T-helper 1 cell treated with Interleukin-12 subunit alpha and Interleukin-12 subunit beta and Interleukin-4 antibody, amounts not matched to agents 30 ng/mL and 1 ng/mL, for 36 hours (primary cell): ENCODE measurements at regions not wholly inside any gene's neighbourhood (a gene's known extent, or its start where the extent isn't known, plus 50 kb on each side); places are given as distances from the start of the nearest gene placed in this dataset.
"Not testable (repeated sequence)": the region's sequence is repeated elsewhere in the genome, so short reads cannot be mapped to it uniquely, and the experiment has no call there.

Experiments used
- intact Hi-C: fragments of 100-400 bp; cut with micrococcal nuclease; formaldehyde crosslinking; loops from one replicate; pipeline ENCODE4 v1.15.1; 2024

GRCh38 chr3:65174713-65175112, 486.9 kb upstream of the ADAMTS9 start:
- intact Hi-C loops = no loop called here

- intact Hi-C loops = no loop called here
These were observed 486.0 kb upstream of the ADAMTS9 start for GRCh38 chr3:65173841-65174240.

GRCh38 chr3:65172209-65172608, 484.4 kb upstream of the ADAMTS9 start:
- intact Hi-C loops = no loop called here

GRCh38 chr3:65170390-65171042, 482.7 kb upstream of the ADAMTS9 start:
- intact Hi-C loops = no loop called here

GRCh38 chr3:65169961-65170360, 482.2 kb upstream of the ADAMTS9 start:
- intact Hi-C loops = no loop called here

- intact Hi-C loops = no loop called here
These were observed 480.7 kb upstream of the ADAMTS9 start for GRCh38 chr3:65168547-65168946.

- intact Hi-C loops = no loop called here
These were observed 478.7 kb upstream of the ADAMTS9 start for GRCh38 chr3:65166531-65166930.

- intact Hi-C loops = no loop called here
These were observed 470.2 kb upstream of the ADAMTS9 start for GRCh38 chr3:65158023-65158422.

GRCh38 chr3:65153850-65154512, 466.2 kb upstream of the ADAMTS9 start:
- intact Hi-C loops = no loop called here

- intact Hi-C loops = no loop called here
These were observed 463.9 kb upstream of the ADAMTS9 start for GRCh38 chr3:65151666-65152065.

GRCh38 chr3:65149877-65150276, 462.1 kb upstream of the ADAMTS9 start:
- intact Hi-C loops = no loop called here

- intact Hi-C loops = no loop called here
These were observed 460.9 kb upstream of the ADAMTS9 start for GRCh38 chr3:65148687-65149086.

- intact Hi-C loops = no loop called here
These were observed 458.4 kb upstream of the ADAMTS9 start for GRCh38 chr3:65146179-65146578.

GRCh38 chr3:65145680-65146079, 457.9 kb upstream of the ADAMTS9 start:
- intact Hi-C loops = no loop called here

GRCh38 chr3:65144791-65145351, 457.1 kb upstream of the ADAMTS9 start:
- intact Hi-C loops = no loop called here

- intact Hi-C loops = no loop called here
These were observed 454.7 kb upstream of the ADAMTS9 start for GRCh38 chr3:65142456-65142855.

- intact Hi-C loops = no loop called here
These were observed 450.8 kb upstream of the ADAMTS9 start for GRCh38 chr3:65138556-65138955.

GRCh38 chr3:65133752-65134151, 446.0 kb upstream of the ADAMTS9 start:
- intact Hi-C loops = not testable (repeated sequence)

- intact Hi-C loops = no loop called here
These were observed 443.0 kb upstream of the ADAMTS9 start for GRCh38 chr3:65130782-65131181.

GRCh38 chr3:65128346-65128745, 440.5 kb upstream of the ADAMTS9 start:
- intact Hi-C loops = no loop called here

GRCh38 chr3:65126527-65127410, 439.0 kb upstream of the ADAMTS9 start:
- intact Hi-C loops = no loop called here

- intact Hi-C loops = not testable (repeated sequence)
These were observed 432.4 kb upstream of the ADAMTS9 start for GRCh38 chr3:65120156-65120555.
